GM23338 (cell line): ENCODE measurements at regions not wholly inside any gene's neighbourhood (a gene's known extent, or its start where the extent isn't known, plus 50 kb on each side); places are given as distances from the start of the nearest gene placed in this dataset.

Source experiments
- ATAC-seq: fragments of 200-7000 bp; cut with Tn5 transposase; 3 replicates; pipeline ENCODE4 v1.9.1; 2020
- DNase-seq: peaks from one replicate; pipeline ENCODE4 v3.0.0-alpha.2; 2015; ENCODE audit warnings: low spot score
- H2AFZ ChIP-seq: fragments of 200-600 bp; sonication (generic); 2 replicates; pipeline ENCODE4 v1.8.0; 2016; ENCODE audit warnings: antibody characterized with exemption, mild to moderate bottlenecking, moderate library complexity
- H3F3A ChIP-seq: fragments of 200-600 bp; sonication (generic); replicated peaks from 2 replicates; pipeline ENCODE4 v1.8.0; 2017; ENCODE audit warnings: antibody characterized with exemption, mixed run types, low read depth
- H3K27ac ChIP-seq: fragments of 200-600 bp; sonication (generic); 2 replicates; pipeline ENCODE4 v1.6.1; 2016; ENCODE audit warnings: low read depth
- H3K27me3 ChIP-seq: fragments of 200-600 bp; sonication (generic); 2 replicates; pipeline ENCODE4 v1.8.0; 2016; ENCODE audit warnings: mild to moderate bottlenecking, mixed run types, moderate library complexity; ENCODE audit not compliant: insufficient read depth
- H3K36me3 ChIP-seq: fragments of 200-600 bp; sonication (generic); 2 replicates; pipeline ENCODE4 v1.8.0; 2016; ENCODE audit warnings: mild to moderate bottlenecking; ENCODE audit not compliant: insufficient read depth
- H3K4me1 ChIP-seq: fragments of 200-600 bp; sonication (generic); 2 replicates; pipeline ENCODE4 v1.8.0; 2016; ENCODE audit warnings: mild to moderate bottlenecking, moderate library complexity; ENCODE audit not compliant: insufficient read depth
- H3K4me2 ChIP-seq: fragments of 200-600 bp; sonication (generic); 2 replicates; pipeline ENCODE4 v1.7.1; 2017; ENCODE audit warnings: mixed run types
- H3K4me3 ChIP-seq: fragments of 200-600 bp; sonication (generic); 2 replicates; pipeline ENCODE4 v1.6.1; 2016; ENCODE audit warnings: mixed run types
- H3K79me2 ChIP-seq: fragments of 200-600 bp; sonication (generic); replicated peaks from 2 replicates; pipeline ENCODE4 v1.8.0; 2017; ENCODE audit warnings: mild to moderate bottlenecking; ENCODE audit not compliant: insufficient read depth
- H3K9me2 ChIP-seq: fragments of 200-600 bp; sonication (generic); 2 replicates; pipeline ENCODE4 v1.8.0; 2017; ENCODE audit not compliant: insufficient read depth
- H4K20me1 ChIP-seq: fragments of 200-600 bp; sonication (generic); replicated peaks from 2 replicates; pipeline ENCODE4 v1.8.0; 2017; ENCODE audit warnings: mild to moderate bottlenecking; ENCODE audit not compliant: insufficient read depth
- H3K27ac Mint-ChIP-seq: 2 replicates; pipeline ENCODE4 v1.8.0; 2020; ENCODE audit warnings: inconsistent platforms, mild to moderate bottlenecking, moderate library complexity, mixed read lengths
- H3K27me3 Mint-ChIP-seq: 3 replicates; pipeline ENCODE4 v1.8.0; 2022; ENCODE audit warnings: low read depth, mild to moderate bottlenecking, moderate library complexity, mixed read lengths, inconsistent platforms; ENCODE audit not compliant: insufficient read depth, poor library complexity
- H3K36me3 Mint-ChIP-seq: 3 replicates; pipeline ENCODE4 v1.8.0; 2021; ENCODE audit warnings: low read depth, mild to moderate bottlenecking, inconsistent platforms, moderate library complexity, mixed read lengths
- H3K4me1 Mint-ChIP-seq: 3 replicates; pipeline ENCODE4 v1.8.0; 2020; ENCODE audit warnings: mild to moderate bottlenecking, inconsistent platforms, mixed read lengths
- H3K4me3 Mint-ChIP-seq: 3 replicates; pipeline ENCODE4 v1.8.0; 2021; ENCODE audit warnings: moderate library complexity, mild to moderate bottlenecking, inconsistent platforms, mixed read lengths
- H3K9me3 Mint-ChIP-seq: 3 replicates; pipeline ENCODE4 v1.8.0; 2020; ENCODE audit warnings: moderate library complexity, mild to moderate bottlenecking, inconsistent platforms, mixed read lengths
- CREB1 ChIP-seq: fragments of 250-450 bp; sonication (Bioruptor Pico); IDR thresholded peaks from 2 replicates; pipeline ENCODE4 v1.5.0; 2020; ENCODE audit warnings: low read depth, mild to moderate bottlenecking, moderate library complexity
- CTCF ChIP-seq, 2 experiments: fragments of 200-600 bp in 1 of 2; sonication (generic) in 1 of 2; conservative IDR thresholded peaks; 2 replicates each; pipeline versions ENCODE4 v1.5.1 to v1.6.1; 2016 to 2017; ENCODE audit warnings: antibody characterized with exemption in 2 of 2, low read depth in 2 of 2, mild to moderate bottlenecking in 2 of 2, moderate library complexity in 1 of 2
- EZH2 ChIP-seq: fragments of 200-600 bp; sonication (generic); IDR thresholded peaks from one replicate; pipeline ENCODE4 v1.8.0; 2017; ENCODE audit warnings: antibody characterized with exemption, mild to moderate bottlenecking, low read depth; ENCODE audit not compliant: unreplicated experiment
- EZH2phosphoT487 ChIP-seq: fragments of 200-600 bp; sonication (generic); IDR thresholded peaks from one replicate; pipeline ENCODE4 v1.8.1; 2018; ENCODE audit warnings: antibody characterized with exemption; ENCODE audit not compliant: unreplicated experiment
- JUNB ChIP-seq: IDR thresholded peaks from one replicate; pipeline ENCODE4 v1.6.1; 2016; ENCODE audit warnings: antibody characterized with exemption; ENCODE audit not compliant: unreplicated experiment
- NANOG ChIP-seq: IDR thresholded peaks from 2 replicates; pipeline ENCODE4 v1.6.1; 2016; ENCODE audit warnings: antibody characterized with exemption, borderline replicate concordance
- POLR2AphosphoS5 ChIP-seq: IDR thresholded peaks from 2 replicates; pipeline ENCODE4 v1.6.1; 2016; ENCODE audit warnings: antibody characterized with exemption, low read depth
- STAT1 ChIP-seq: IDR thresholded peaks from one replicate; pipeline ENCODE4 v1.6.1; 2016; ENCODE audit warnings: antibody characterized with exemption; ENCODE audit not compliant: unreplicated experiment
- ZNF114 ChIP-seq: fragments of 250-450 bp; sonication (Bioruptor Pico); IDR thresholded peaks from 2 replicates; pipeline ENCODE4 v1.5.0; 2020; ENCODE audit warnings: mild to moderate bottlenecking, moderate library complexity
- ZNF331 ChIP-seq: fragments of 250-450 bp; sonication (Bioruptor Pico); IDR thresholded peaks from 2 replicates; pipeline ENCODE4 v1.5.0; 2020; ENCODE audit warnings: low read depth, mild to moderate bottlenecking, moderate library complexity
- ZNF462 ChIP-seq: fragments of 250-450 bp; sonication (Bioruptor Pico); IDR thresholded peaks from 2 replicates; pipeline ENCODE4 v1.5.0; 2020; ENCODE audit warnings: mild to moderate bottlenecking, moderate library complexity
- TF ChIP-seq, protein P1 (sequence below): IDR thresholded peaks from one replicate; pipeline ENCODE4 v1.6.1; 2018; ENCODE audit warnings: antibody characterized with exemption; ENCODE audit not compliant: unreplicated experiment
- TF ChIP-seq, protein P2 (sequence below): IDR thresholded peaks from 2 replicates; pipeline ENCODE4 v1.6.1; 2016; ENCODE audit warnings: antibody characterized with exemption

- no peak for TF ChIP-seq ZNF331
- no peak for TF ChIP-seq ZNF114 (CRISPR knock-in tag)
- no peak for TF ChIP-seq JUNB
- TF ChIP-seq ZNF462 (CRISPR knock-in tag): no peak
- TF ChIP-seq STAT1: no peak
- TF ChIP-seq, protein P1, sequence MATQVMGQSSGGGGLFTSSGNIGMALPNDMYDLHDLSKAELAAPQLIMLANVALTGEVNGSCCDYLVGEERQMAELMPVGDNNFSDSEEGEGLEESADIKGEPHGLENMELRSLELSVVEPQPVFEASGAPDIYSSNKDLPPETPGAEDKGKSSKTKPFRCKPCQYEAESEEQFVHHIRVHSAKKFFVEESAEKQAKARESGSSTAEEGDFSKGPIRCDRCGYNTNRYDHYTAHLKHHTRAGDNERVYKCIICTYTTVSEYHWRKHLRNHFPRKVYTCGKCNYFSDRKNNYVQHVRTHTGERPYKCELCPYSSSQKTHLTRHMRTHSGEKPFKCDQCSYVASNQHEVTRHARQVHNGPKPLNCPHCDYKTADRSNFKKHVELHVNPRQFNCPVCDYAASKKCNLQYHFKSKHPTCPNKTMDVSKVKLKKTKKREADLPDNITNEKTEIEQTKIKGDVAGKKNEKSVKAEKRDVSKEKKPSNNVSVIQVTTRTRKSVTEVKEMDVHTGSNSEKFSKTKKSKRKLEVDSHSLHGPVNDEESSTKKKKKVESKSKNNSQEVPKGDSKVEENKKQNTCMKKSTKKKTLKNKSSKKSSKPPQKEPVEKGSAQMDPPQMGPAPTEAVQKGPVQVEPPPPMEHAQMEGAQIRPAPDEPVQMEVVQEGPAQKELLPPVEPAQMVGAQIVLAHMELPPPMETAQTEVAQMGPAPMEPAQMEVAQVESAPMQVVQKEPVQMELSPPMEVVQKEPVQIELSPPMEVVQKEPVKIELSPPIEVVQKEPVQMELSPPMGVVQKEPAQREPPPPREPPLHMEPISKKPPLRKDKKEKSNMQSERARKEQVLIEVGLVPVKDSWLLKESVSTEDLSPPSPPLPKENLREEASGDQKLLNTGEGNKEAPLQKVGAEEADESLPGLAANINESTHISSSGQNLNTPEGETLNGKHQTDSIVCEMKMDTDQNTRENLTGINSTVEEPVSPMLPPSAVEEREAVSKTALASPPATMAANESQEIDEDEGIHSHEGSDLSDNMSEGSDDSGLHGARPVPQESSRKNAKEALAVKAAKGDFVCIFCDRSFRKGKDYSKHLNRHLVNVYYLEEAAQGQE: no peak
- TF ChIP-seq EZH2: no peak
- no peak for TF ChIP-seq NANOG
- no peak for TF ChIP-seq CTCF (conservative IDR thresholded peaks at IDR 0.05; ENCODE audit: low read depth in 2 of 2)
- TF ChIP-seq CREB1: no peak
- no peak for TF ChIP-seq POLR2AphosphoS5
- no peak for TF ChIP-seq EZH2phosphoT487
- TF ChIP-seq, protein P2, sequence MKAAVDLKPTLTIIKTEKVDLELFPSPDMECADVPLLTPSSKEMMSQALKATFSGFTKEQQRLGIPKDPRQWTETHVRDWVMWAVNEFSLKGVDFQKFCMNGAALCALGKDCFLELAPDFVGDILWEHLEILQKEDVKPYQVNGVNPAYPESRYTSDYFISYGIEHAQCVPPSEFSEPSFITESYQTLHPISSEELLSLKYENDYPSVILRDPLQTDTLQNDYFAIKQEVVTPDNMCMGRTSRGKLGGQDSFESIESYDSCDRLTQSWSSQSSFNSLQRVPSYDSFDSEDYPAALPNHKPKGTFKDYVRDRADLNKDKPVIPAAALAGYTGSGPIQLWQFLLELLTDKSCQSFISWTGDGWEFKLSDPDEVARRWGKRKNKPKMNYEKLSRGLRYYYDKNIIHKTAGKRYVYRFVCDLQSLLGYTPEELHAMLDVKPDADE: no peak
- no peaks in the 10 kb centered on the region for H3F3A ChIP-seq
- no peaks in the 10 kb centered on the region for H3K4me1 ChIP-seq
- no peaks in the 10 kb centered on the region for H4K20me1 ChIP-seq
- H3K79me2 ChIP-seq: no peaks in the 10 kb centered on the region
- no peaks in the 10 kb centered on the region for H3K4me1 Mint-ChIP-seq
- H3K36me3 ChIP-seq: no peaks in the 10 kb centered on the region
- no peaks in the 10 kb centered on the region for H3K36me3 Mint-ChIP-seq
- peaks cover 3% of the 10 kb centered on the region; the same call in 1 of the 2 replicates for H3K9me2 ChIP-seq
- no peak overlapping the region for H3K4me2 ChIP-seq
- no peaks in the 10 kb centered on the region; the same call in 2 of the 3 replicates for H3K9me3 Mint-ChIP-seq
- H3K27me3 ChIP-seq: no peaks in the 10 kb centered on the region
- no peak overlapping the region for H2AFZ ChIP-seq
- DNase-seq: no peak
- no peak for ATAC-seq
- no peak overlapping the region for H3K4me3 Mint-ChIP-seq
- H3K27me3 Mint-ChIP-seq: no peaks in the 10 kb centered on the region
- H3K27ac Mint-ChIP-seq: no peak overlapping the region
- H3K27ac ChIP-seq: no peak overlapping the region
- H3K4me3 ChIP-seq: no peak overlapping the region
Measured at GRCh38 chr5:41656597-41656996, 146.2 kb upstream of the PLCXD3 start.
